Adrenal gland (tissue), 5 donors: ENCODE measurements at regions not wholly inside any gene's neighbourhood (a gene's known extent, or its start where the extent isn't known, plus 50 kb on each side); places are given as distances from the start of the nearest gene placed in this dataset.

Source experiments
- CTCF ChIP-seq, 6 experiments: fragments of 450-650 bp in 4 of 6; fragments of 200-600 bp in 2 of 6; sonication (generic) in 1 of 6; IDR thresholded peaks; 1 replicate in 5 of 6; 2 replicates in 1 of 6; pipeline versions ENCODE4 v1.5.1 to v1.8.0; 2016 to 2021; ENCODE audit warnings: antibody characterized with exemption in 6 of 6, mild to moderate bottlenecking in 2 of 6, moderate library complexity in 1 of 6
- POLR2A ChIP-seq, 2 donors: fragments of 450-650 bp; IDR thresholded peaks; one replicate each; pipeline ENCODE4 v1.6.1; 2017; ENCODE audit warnings: antibody characterized with exemption in 2 of 2, mild to moderate bottlenecking in 2 of 2, moderate library complexity in 1 of 2
- donor health status: DM: no; HTN: no; CAD: no.

DNA sequence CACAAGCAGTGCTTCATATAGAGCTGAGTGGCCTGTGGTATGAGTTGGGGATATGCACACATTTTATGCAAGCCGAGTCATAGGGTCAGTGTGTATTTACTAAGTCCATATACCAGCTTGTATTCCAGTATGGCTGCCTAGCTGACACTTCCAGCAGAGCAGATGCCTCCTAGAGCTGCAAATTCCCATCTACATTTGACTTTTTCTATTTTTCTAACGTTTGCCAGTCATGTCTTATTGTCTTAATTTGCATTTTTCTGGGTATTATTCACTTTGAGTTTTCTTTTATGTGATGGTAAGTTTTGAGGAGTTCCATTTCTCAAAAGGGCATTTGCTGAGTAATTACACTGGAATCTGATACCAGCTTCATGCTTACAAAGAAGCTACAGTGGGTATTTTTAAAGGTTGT is 334.5 kb upstream of the CDH2 start:
- TF ChIP-seq POLR2A (IDR thresholded peaks at IDR 0.05): no peak
- TF ChIP-seq CTCF (IDR thresholded peaks at IDR 0.05): no peak
